ENCODE measurements at regions not wholly inside any gene's neighbourhood (a gene's known extent, or its start where the extent isn't known, plus 50 kb on each side); places are given as distances from the start of the nearest gene placed in this dataset.

DNA sequence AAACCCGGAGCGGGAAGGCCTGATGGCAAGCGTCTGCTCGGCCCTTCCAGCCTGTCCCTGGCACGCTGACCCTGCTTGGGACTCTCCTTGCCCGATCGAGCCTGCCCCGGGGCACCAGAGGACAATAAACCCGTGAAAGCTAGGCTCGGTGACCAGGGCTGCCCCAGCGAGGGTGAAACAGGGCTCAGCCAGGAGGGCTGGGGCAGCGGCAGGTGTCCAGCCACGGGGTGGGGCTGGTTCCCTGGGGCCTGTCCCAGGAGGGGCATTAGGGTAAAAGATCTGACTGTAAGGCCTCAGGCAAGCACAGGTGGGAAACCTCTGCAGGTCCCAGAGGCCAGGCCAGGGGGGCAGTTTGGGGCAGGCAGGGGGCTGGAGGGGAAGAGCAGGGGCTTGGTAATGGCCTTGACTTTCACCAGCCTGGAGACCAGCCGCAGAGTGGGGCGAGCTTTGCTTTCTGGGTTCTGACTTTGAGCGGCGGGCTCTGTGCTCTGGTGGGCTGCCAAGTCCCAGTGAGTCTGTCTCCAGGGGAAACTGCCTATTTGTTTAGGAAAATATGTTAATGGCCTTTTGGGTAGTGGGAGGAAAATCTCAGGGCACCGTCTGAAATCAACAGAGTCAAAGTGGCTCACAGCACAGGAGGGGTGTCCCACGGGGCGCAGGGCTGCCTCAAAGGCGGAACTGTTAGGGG, 68.2 kb upstream of the INPP5A start:
- TF ChIP-seq MAX (IDR thresholded peaks at IDR 0.05) (no peak), POLR2AphosphoS5 (IDR thresholded peaks at IDR 0.05; ENCODE audit: low read depth, low read length) (no peak), POLR2A (IDR thresholded peaks at IDR 0.05; ENCODE audit: borderline replicate concordance, extremely low read depth, insufficient read depth, insufficient read length) (no peak)

All from HCT116 (cell line).